Brain pericyte (primary cell): ENCODE measurements at regions not wholly inside any gene's neighbourhood (a gene's known extent, or its start where the extent isn't known, plus 50 kb on each side); places are given as distances from the start of the nearest gene placed in this dataset.
A peak's percentile ranks its signal among the peaks of the same experiment; 100 is the strongest.
"Not testable (repeated sequence)": the region's sequence is repeated elsewhere in the genome, so short reads cannot be mapped to it uniquely, and the experiment has no call there.

Experiments
- DNase-seq: peaks from one replicate; pipeline ENCODE4 v3.0.0-alpha.2; 2012; ENCODE audit warnings: low read depth, low spot score

GRCh38 chr2:762646-763045 lies 85.4 kb upstream of the TMEM18 start:
- DNase-seq: no peak

- DNase-seq: no peak
These were observed 84.2 kb upstream of the TMEM18 start for GRCh38 chr2:761384-761783.

GRCh38 chr2:760001-760400 lies 82.8 kb upstream of the TMEM18 start:
- no peak for DNase-seq

- DNase-seq: no peak
These were observed 81.0 kb upstream of the TMEM18 start for GRCh38 chr2:758073-758820.

GRCh38 chr2:753123-753522 lies 75.9 kb upstream of the TMEM18 start:
- no peak for DNase-seq

- no peak for DNase-seq
These were observed 74.3 kb upstream of the TMEM18 start for GRCh38 chr2:751474-751873.

GRCh38 chr2:750628-751027 lies 73.4 kb upstream of the TMEM18 start:
- DNase-seq: no peak

- DNase-seq: no peak
These were observed 70.7 kb upstream of the TMEM18 start for GRCh38 chr2:747762-748351.

GRCh38 chr2:746697-747096 lies 69.5 kb upstream of the TMEM18 start:
- DNase-seq: no peak

GRCh38 chr2:744088-744487 lies 66.9 kb upstream of the TMEM18 start:
- no peak for DNase-seq

GRCh38 chr2:742221-742620 lies 65.0 kb upstream of the TMEM18 start:
- DNase-seq: no peak

GRCh38 chr2:741195-741496 lies 63.9 kb upstream of the TMEM18 start:
- DNase-seq: no peak

GRCh38 chr2:740322-741194 lies 63.4 kb upstream of the TMEM18 start:
- peak; percentile 90 for DNase-seq

GRCh38 chr2:739864-740321 lies 62.7 kb upstream of the TMEM18 start:
- not testable (repeated sequence) for DNase-seq

GRCh38 chr2:736939-737338 lies 59.7 kb upstream of the TMEM18 start:
- DNase-seq: no peak

GRCh38 chr2:735670-736218 lies 58.5 kb upstream of the TMEM18 start:
- no peak for DNase-seq

GRCh38 chr2:734496-734895 lies 57.3 kb upstream of the TMEM18 start:
- no peak for DNase-seq

GRCh38 chr2:733495-733894 lies 56.3 kb upstream of the TMEM18 start:
- DNase-seq: no peak

GRCh38 chr2:733001-733400 lies 55.8 kb upstream of the TMEM18 start:
- no peak for DNase-seq

- no peak for DNase-seq
These were observed 54.5 kb upstream of the TMEM18 start for GRCh38 chr2:731711-732110.

GRCh38 chr2:729376-729861 lies 52.2 kb upstream of the TMEM18 start:
- no peak for DNase-seq

- no peak for DNase-seq
These were observed 51.0 kb upstream of the TMEM18 start for GRCh38 chr2:728165-728564.
